ENCODE measurements at regions not wholly inside any gene's neighbourhood (a gene's known extent, or its start where the extent isn't known, plus 50 kb on each side); places are given as distances from the start of the nearest gene placed in this dataset.
"Not testable (repeated sequence)": the region's sequence is repeated elsewhere in the genome, so short reads cannot be mapped to it uniquely, and the experiment has no call there.

GRCh38 chr12:84470361-84470760, 442.2 kb downstream of the SLC6A15 start:
- Mint-ChIP-seq H3K4me3 (ENCODE audit: unreplicated experiment) (no peak overlapping the region), H3K9me3 (ENCODE audit: unreplicated experiment) (peaks cover 1% of the 10 kb centered on the region), H3K4me1 (ENCODE audit: low read depth, unreplicated experiment) (peaks cover 2% of the 10 kb centered on the region), H3K36me3 (ENCODE audit: unreplicated experiment) (no peaks in the 10 kb centered on the region), H3K27ac (ENCODE audit: unreplicated experiment) (no peak overlapping the region), H3K27me3 (ENCODE audit: unreplicated experiment) (no peaks in the 10 kb centered on the region)
- TF ChIP-seq, protein P1, sequence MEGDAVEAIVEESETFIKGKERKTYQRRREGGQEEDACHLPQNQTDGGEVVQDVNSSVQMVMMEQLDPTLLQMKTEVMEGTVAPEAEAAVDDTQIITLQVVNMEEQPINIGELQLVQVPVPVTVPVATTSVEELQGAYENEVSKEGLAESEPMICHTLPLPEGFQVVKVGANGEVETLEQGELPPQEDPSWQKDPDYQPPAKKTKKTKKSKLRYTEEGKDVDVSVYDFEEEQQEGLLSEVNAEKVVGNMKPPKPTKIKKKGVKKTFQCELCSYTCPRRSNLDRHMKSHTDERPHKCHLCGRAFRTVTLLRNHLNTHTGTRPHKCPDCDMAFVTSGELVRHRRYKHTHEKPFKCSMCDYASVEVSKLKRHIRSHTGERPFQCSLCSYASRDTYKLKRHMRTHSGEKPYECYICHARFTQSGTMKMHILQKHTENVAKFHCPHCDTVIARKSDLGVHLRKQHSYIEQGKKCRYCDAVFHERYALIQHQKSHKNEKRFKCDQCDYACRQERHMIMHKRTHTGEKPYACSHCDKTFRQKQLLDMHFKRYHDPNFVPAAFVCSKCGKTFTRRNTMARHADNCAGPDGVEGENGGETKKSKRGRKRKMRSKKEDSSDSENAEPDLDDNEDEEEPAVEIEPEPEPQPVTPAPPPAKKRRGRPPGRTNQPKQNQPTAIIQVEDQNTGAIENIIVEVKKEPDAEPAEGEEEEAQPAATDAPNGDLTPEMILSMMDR (IDR thresholded peaks at IDR 0.05; ENCODE audit: partially characterized antibody, unreplicated experiment), result no peak
- no peak for DNase-seq

DNA sequence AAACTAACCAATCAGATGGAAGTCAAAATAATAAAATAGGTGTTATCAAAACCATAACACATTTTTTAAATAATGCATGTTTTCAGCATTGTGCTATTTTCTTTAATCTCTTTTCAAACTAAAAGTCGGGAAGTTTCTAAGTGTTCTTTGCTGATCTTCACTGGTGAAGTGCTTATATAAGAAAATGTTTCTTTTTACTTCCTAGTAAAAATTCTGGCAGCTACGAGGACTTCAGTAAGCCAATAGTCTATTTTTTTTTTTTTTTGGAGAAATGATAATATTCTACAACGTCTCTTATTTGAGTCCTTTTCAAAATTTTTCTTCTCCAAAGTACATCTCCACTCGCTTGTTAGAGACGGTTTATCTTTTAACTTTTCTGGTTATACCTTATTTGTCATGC, 448.0 kb downstream of the SLC6A15 start:
- no peak for DNase-seq
- Mint-ChIP-seq H3K36me3 (ENCODE audit: unreplicated experiment) (no peaks in the 10 kb centered on the region), H3K27ac (ENCODE audit: unreplicated experiment) (no peak overlapping the region), H3K9me3 (ENCODE audit: unreplicated experiment) (no peaks in the 10 kb centered on the region), H3K27me3 (ENCODE audit: unreplicated experiment) (no peaks in the 10 kb centered on the region), H3K4me3 (ENCODE audit: unreplicated experiment) (no peak overlapping the region), H3K4me1 (ENCODE audit: low read depth, unreplicated experiment) (no peaks in the 10 kb centered on the region)
- TF ChIP-seq, protein P1 (IDR thresholded peaks at IDR 0.05; ENCODE audit: partially characterized antibody, unreplicated experiment), result no peak

DNA sequence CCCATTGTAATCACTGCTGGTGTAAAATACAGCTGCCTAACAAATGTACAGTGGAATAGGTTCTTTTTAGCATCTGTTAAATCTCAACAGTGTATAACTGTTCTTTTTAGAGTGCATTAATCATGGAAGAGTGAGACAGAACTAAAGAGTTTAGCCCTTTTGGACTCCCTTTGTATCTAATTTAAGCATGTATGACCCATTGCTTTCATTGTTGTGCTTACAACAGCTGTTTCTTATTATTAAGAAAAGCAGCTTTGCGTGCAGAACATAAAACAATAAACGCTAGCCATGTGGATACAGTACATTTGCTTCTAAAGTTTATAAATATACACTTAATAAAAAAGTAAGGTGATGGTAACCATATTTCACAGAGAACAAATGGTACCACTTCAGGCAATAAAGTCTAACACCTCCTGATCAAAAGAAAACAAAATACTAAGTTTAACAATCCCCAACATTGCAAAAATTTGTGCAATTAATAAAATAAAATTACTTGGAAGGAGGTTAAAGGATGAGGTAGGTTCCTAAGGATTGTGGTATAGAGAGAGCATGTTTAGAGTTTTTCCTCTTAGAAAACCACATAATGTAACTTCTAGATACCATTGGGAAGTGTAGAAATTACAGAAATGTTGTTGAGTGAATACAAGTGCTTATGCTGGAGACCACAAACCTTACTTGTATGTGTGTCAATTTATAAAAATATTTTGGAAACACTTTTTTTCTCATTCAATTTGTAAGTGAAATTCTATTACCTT, 448.7 kb downstream of the SLC6A15 start:
- no peak overlapping the region for H3K4me3 Mint-ChIP-seq (ENCODE audit: unreplicated experiment)
- no peak for DNase-seq
- no peaks in the 10 kb centered on the region for H3K4me1 Mint-ChIP-seq (ENCODE audit: low read depth, unreplicated experiment)
- no peaks in the 10 kb centered on the region for H3K27me3 Mint-ChIP-seq (ENCODE audit: unreplicated experiment)
- TF ChIP-seq, protein P1 (IDR thresholded peaks at IDR 0.05; ENCODE audit: partially characterized antibody, unreplicated experiment), result no peak
- no peaks in the 10 kb centered on the region for H3K9me3 Mint-ChIP-seq (ENCODE audit: unreplicated experiment)
- H3K36me3 Mint-ChIP-seq (ENCODE audit: unreplicated experiment), result no peaks in the 10 kb centered on the region
- H3K27ac Mint-ChIP-seq (ENCODE audit: unreplicated experiment), result no peak overlapping the region

DNA sequence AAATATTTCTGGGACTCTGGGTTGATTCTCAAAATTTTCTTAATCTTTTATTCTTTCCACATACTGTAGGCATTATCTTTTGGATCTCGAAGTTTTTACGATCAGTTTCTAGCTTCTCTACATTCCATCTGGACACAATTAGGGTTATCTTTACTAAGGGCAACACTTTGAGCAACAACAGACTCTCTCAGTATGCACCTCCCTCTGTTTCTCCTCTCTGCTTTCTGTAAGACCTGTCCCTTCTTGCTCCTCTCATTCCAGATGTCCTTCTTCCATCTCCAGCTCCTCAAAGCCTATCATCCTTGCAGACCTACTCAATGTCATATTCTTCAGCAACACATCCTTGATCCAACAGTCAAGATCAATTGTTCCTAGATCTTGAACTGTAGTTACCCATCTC, 457.0 kb downstream of the SLC6A15 start:
- H3K9me3 Mint-ChIP-seq (ENCODE audit: unreplicated experiment), result no peaks in the 10 kb centered on the region
- DNase-seq, result no peak
- no peaks in the 10 kb centered on the region for H3K36me3 Mint-ChIP-seq (ENCODE audit: unreplicated experiment)
- H3K27me3 Mint-ChIP-seq (ENCODE audit: unreplicated experiment), result peaks cover 2% of the 10 kb centered on the region
- no peaks in the 10 kb centered on the region for H3K4me1 Mint-ChIP-seq (ENCODE audit: low read depth, unreplicated experiment)
- no peak overlapping the region for H3K4me3 Mint-ChIP-seq (ENCODE audit: unreplicated experiment)
- H3K27ac Mint-ChIP-seq (ENCODE audit: unreplicated experiment), result no peak overlapping the region
- TF ChIP-seq, protein P1 (IDR thresholded peaks at IDR 0.05; ENCODE audit: partially characterized antibody, unreplicated experiment), result no peak

DNA sequence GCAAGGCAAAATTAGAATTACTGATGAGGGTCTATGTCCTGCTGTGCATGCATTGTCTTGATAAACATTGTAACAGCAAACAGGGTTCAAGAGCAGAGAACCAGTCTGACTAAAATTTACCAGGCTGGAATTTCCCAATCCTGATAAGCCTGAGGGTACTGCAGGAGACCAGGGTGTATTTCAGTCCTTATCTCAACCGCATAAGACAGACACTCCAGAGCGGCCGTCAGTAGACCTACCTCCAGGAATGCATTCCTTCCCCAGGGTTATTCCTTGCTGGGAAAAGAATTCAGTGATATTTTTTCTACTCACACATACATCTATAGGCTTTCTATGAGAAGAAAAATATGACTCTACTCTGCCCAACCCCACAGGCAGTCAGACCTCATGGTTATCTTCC, 466.1 kb downstream of the SLC6A15 start:
- H3K9me3 Mint-ChIP-seq (ENCODE audit: unreplicated experiment); H3K36me3 Mint-ChIP-seq (ENCODE audit: unreplicated experiment); H3K4me3 Mint-ChIP-seq (ENCODE audit: unreplicated experiment); H3K27ac Mint-ChIP-seq (ENCODE audit: unreplicated experiment); H3K27me3 Mint-ChIP-seq (ENCODE audit: unreplicated experiment); H3K4me1 Mint-ChIP-seq (ENCODE audit: low read depth, unreplicated experiment); DNase-seq: not testable (repeated sequence)

Data from glutamatergic neuron (in vitro differentiated cells).